T47D (cell line): ENCODE measurements at regions not wholly inside any gene's neighbourhood (a gene's known extent, or its start where the extent isn't known, plus 50 kb on each side); places are given as distances from the start of the nearest gene placed in this dataset.
A peak's percentile ranks its signal among the peaks of the same experiment; 100 is the strongest.

Experiments
- DNase-seq, 2 experiments: peaks; one replicate each; pipeline versions ENCODE4 v3.0.0 to v3.0.0-alpha.2; 2011 to 2012; ENCODE audit warnings: low read depth in 1 of 2, low spot score in 1 of 2
- JUND ChIP-seq: IDR thresholded peaks from 2 replicates; pipeline ENCODE4 v1.6.1; 2012; ENCODE audit warnings: low read depth
- in situ Hi-C: cut with HindIII; loops from 2 replicates; pipeline ENCODE4 v1.10.0; 2016; ENCODE audit warnings: low sequenced_read_pairs, low pct_unique_long_range_greater_than_20kb

DNA sequence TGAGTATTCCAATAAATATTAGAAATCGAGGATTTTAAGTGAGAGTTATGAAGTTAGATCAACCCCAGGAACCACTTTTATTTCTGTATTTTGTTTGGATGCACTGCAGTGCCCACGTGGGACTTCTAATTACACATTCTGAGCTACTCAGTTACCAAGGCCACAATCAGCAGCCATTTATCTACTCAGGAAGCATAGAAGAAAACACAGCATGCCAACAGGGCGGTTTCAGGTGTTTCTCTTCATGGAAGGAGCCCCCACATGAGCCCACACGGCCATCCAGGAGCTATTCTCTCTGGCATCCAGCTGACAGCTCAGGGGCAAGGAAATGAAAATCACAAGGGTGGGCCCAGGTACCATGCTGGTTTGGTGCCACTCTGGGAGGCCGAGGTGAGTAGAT, 266.5 kb upstream of the MKLN1 start:
- DNase-seq = no peak
- TF ChIP-seq JUND = no peak
- in situ Hi-C loops = no loop called here

DNA sequence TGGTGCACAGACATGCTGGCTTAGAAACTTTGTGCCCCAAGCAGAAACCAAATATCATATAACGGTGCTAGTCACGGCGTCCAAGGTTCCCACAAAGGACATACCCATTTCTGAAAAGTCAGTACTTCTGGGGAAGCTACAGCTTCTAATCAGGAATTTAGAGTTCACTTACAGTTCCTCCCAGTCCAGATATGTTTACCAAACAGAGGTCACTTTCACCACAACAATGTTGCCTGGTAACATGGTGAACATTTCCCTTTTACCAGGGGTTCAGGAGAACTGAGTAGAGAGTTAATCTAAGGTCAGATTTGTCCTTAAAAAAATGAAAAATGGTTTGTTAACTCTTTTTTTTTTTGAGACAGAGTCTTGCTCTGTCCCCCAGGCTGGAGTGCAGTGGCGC, 265.9 kb upstream of the MKLN1 start:
- in situ Hi-C loops = no loop called here
- TF ChIP-seq JUND = no peak
- peak in 1 of 2 experiments; percentile 20 for DNase-seq

- in situ Hi-C loops = no loop called here
- DNase-seq = no peak
- TF ChIP-seq JUND = no peak
These were observed 261.0 kb upstream of the MKLN1 start for GRCh38 chr7:131066635-131067034.

DNA sequence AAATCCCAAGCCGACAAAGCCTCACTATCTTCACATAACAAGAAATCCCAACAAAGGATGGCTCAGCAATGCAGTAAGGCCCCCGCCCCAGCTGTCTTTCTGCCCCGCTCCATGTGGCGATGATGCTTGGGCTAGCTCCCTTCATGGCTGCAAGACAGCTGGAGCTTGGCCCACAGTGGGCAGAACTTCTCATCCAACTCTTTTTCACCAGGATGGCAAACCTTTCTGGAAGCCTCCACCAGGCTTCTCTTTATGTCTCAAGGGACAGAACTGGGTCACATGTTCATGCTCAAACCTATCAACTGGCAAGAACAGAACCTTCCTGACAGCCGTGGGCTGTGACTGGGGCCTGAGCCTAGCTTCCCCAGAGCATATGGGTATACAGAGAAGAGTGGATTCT, 260.5 kb upstream of the MKLN1 start:
- TF ChIP-seq JUND = no peak
- in situ Hi-C loops = no loop called here
- DNase-seq = no peak

- in situ Hi-C loops = no loop called here
- DNase-seq = no peak
- TF ChIP-seq JUND = no peak
These were observed 259.1 kb upstream of the MKLN1 start for GRCh38 chr7:131068604-131069021.

DNA sequence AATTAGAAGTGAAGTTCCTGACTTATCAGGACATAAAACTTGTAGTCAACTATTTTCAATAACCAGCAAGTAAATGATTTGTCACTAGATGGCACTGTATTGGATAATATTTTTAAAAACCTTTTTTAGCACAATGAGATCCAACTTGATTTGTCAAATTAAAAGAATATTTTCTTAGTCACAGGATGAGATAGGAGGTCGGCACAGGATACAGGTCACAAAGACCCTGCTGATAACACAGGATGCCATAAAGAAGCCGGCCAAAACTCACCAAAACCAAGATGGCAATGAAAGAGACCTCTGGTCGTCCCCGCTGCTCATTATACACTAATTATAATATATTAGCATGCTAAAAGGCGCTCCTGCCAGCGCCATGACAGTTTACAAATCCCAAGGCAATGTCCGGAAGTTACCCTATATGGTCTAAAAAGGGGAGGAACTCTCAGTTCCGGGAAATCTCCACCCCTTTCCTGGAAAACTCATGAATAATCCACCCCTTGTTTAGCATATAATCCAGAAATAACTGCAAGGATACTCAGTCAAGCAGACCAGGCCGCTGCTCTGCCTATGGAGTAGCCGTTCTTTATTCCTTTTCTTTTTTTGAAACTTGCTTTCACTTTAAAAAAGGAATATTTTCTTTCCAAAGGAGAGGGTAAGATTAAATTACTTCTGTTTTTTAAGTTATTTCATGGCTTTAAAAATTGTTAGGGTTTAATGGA, 255.7 kb upstream of the MKLN1 start:
- in situ Hi-C loops = no loop called here
- no peak for TF ChIP-seq JUND
- DNase-seq = peak in 1 of 2 experiments; percentile 97

DNA sequence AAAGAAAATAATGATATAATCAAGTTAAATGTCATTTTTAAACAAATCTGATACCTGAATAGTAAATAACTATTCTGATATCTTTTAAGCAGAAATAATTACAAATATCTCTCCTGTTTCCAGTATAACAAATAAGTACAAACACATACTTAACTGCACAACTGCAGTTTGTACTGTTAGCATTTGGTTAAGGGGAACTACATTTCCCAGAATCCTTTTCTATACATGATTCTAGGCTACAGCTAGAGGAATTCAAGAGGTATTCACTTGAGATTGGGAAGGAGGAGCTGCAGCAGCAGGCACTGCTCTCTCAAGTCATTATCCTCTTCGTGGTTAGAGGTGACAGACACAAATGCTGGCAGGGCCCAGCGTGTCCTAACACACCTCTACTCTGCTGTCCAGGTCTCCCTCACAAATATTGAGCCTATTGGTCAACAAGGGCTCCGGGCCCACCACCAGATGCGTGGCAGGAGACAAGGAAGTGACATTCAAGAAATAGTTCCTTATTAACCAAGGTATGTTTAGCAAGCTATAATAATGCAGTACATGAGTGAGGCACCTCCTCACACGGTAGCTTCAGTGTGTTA, 255.1 kb upstream of the MKLN1 start:
- no peak for TF ChIP-seq JUND
- in situ Hi-C loops = no loop called here
- DNase-seq = peak; percentile 46 to 64

GRCh38 chr7:131074043-131074442, 253.6 kb upstream of the MKLN1 start:
- in situ Hi-C loops = no loop called here
- TF ChIP-seq JUND = no peak
- no peak for DNase-seq

DNA sequence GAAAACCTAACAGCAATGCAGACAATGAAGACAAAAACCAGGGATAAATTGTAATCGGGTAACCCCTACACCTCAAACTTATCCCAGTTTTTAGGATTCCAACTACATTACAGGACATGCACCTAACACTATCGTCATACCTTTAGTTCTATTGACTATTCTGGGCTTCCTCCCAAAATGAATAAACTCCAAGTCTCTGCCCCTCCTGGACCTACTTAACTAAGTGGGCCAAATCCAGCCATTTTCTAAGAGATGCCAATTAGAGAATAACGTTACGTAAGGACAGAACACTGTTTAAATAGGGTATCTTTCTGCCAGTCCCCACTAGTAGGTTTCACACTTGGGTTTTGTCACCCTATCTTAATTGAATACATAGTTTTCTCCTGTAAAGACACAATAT, 253.1 kb upstream of the MKLN1 start:
- in situ Hi-C loops = no loop called here
- DNase-seq = no peak
- TF ChIP-seq JUND = no peak

GRCh38 chr7:131075406-131075805, 252.3 kb upstream of the MKLN1 start:
- TF ChIP-seq JUND = no peak
- no peak for DNase-seq
- in situ Hi-C loops = no loop called here

- DNase-seq = no peak
- TF ChIP-seq JUND = no peak
- in situ Hi-C loops = no loop called here
These were observed 251.6 kb upstream of the MKLN1 start for GRCh38 chr7:131076032-131076431.

- in situ Hi-C loops = no loop called here
- TF ChIP-seq JUND = no peak
- no peak for DNase-seq
These were observed 250.9 kb upstream of the MKLN1 start for GRCh38 chr7:131076711-131077181.

DNA sequence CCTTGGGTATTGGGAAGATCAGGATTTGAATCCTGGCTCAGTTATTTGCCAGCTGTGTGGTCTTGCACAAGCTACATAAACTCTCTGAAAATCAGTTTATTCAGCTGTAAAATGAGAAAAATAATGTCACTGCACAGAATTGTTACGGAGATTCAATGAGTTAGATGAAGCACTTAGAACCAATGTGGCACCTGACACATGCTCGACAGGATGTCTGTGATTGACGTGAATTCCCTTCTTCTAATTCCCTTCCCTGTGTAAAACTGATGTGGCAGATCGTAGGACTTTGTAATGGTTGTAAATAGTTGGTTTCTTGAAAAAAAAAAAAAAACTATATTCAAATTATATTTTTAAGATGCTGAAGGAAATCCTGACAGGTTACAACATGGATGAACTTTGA, 249.9 kb upstream of the MKLN1 start:
- in situ Hi-C loops = no loop called here
- no peak for DNase-seq
- no peak for TF ChIP-seq JUND
